Body of pancreas (tissue), 4 donors: ENCODE measurements at regions not wholly inside any gene's neighbourhood (a gene's known extent, or its start where the extent isn't known, plus 50 kb on each side); places are given as distances from the start of the nearest gene placed in this dataset.
A peak's percentile ranks its signal among the peaks of the same experiment; 100 is the strongest.

Source experiments
- ATAC-seq: fragments of 150-250 bp; one replicate; pipeline ENCODE4 v1.9.1; 2016
- DNase-seq, 4 donors: peaks; one replicate each; pipeline ENCODE4 v3.0.0-alpha.2; 2019
- H3K27ac ChIP-seq, 4 donors: fragments of 200-600 bp; sonication (generic); 1 replicate in 3 of 4; 2 replicates in 1 of 4; pipeline versions ENCODE4 v1.5.1 to v1.6.1; 2016 to 2019; ENCODE audit warnings: mild to moderate bottlenecking in 1 of 4, mixed read lengths in 1 of 4, moderate library complexity in 1 of 4
- H3K27me3 ChIP-seq, 2 donors: fragments of 200-600 bp; sonication (generic); one replicate each; pipeline ENCODE4 v1.6.0; 2016; ENCODE audit warnings: mild to moderate bottlenecking in 1 of 2
- H3K36me3 ChIP-seq, 2 donors: fragments of 200-600 bp; sonication (generic); replicated peaks in 1 of 2; 2 replicates each; pipeline ENCODE4 v1.5.1; 2016; ENCODE audit warnings: low read depth in 2 of 2; ENCODE audit not compliant: insufficient read depth in 1 of 2
- H3K4me1 ChIP-seq: fragments of 200-600 bp; sonication (generic); one replicate; pipeline ENCODE4 v1.6.0; 2016
- H3K4me3 ChIP-seq, 2 donors: fragments of 200-600 bp; sonication (generic); 1 replicate in 1 of 2; 2 replicates in 1 of 2; pipeline ENCODE4 v1.5.1; 2016 to 2019
- H3K9me3 ChIP-seq, 3 donors: fragments of 200-600 bp; sonication (generic); 1 replicate in 2 of 3; 2 replicates in 1 of 3; pipeline ENCODE4 v1.5.1; 2016
- POLR2A ChIP-seq, 3 donors: fragments of 450-650 bp; IDR thresholded peaks; one replicate each; pipeline ENCODE4 v1.6.1; 2016; ENCODE audit warnings: antibody characterized with exemption in 3 of 3, mild to moderate bottlenecking in 2 of 3
- WGBS, 2 donors: methylation state at CpG; one replicate each; pipeline ENCODE4 v1.1.5; 2017; 5-methylcytosine and 5-hydroxymethylcytosine counted together
- intact Hi-C: fragments of 100-400 bp; cut with DNase I; formaldehyde crosslinking; loops from one replicate; pipeline ENCODE4 v1.15.1; 2023
- TF ChIP-seq, protein P1 (sequence below), 7 experiments: fragments of 450-650 bp in 4 of 7; fragments of 200-600 bp in 3 of 7; sonication (generic) in 3 of 7; IDR thresholded peaks; one replicate each; pipeline ENCODE4 v1.5.1; 2016 to 2019; ENCODE audit warnings: antibody characterized with exemption in 7 of 7

DNA sequence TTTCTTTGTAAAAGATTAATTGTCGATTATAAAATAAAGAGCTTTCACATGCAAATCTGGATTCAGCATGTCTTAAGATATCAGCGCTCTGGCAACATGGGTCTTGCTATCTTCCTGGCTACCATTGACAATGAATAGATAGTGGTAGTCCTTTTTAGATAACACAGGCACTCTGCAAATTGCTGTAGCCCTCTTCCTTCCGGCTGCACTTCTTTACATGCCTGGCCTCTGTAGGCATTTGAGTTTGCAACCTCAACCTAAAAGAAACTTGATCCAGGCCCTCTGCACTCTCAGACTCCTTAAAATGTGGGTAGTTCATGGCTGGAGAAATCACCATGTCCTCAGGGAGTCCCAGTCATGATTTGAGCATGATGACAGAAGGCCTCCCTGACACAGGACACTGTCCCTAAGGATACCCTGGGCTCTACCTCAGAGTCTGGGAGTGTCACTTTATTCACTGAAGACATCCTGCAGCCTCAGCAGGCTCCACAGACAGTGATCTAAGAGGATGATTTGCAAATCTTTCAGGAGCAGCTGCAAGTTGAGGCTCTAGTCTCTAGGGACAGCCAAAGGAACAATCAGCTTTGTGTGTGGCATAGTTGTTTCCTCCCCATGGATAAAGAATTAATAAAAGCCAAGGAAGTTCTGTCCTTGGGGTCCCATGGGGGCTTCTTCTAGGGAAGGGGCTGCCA, 529.4 kb downstream of the RBFOX1 start:
- TF ChIP-seq, protein P1, sequence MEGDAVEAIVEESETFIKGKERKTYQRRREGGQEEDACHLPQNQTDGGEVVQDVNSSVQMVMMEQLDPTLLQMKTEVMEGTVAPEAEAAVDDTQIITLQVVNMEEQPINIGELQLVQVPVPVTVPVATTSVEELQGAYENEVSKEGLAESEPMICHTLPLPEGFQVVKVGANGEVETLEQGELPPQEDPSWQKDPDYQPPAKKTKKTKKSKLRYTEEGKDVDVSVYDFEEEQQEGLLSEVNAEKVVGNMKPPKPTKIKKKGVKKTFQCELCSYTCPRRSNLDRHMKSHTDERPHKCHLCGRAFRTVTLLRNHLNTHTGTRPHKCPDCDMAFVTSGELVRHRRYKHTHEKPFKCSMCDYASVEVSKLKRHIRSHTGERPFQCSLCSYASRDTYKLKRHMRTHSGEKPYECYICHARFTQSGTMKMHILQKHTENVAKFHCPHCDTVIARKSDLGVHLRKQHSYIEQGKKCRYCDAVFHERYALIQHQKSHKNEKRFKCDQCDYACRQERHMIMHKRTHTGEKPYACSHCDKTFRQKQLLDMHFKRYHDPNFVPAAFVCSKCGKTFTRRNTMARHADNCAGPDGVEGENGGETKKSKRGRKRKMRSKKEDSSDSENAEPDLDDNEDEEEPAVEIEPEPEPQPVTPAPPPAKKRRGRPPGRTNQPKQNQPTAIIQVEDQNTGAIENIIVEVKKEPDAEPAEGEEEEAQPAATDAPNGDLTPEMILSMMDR (IDR thresholded peaks at IDR 0.05) = no peak
- TF ChIP-seq POLR2A (IDR thresholded peaks at IDR 0.05) = no peak
- no peaks in the 10 kb centered on the region for H3K9me3 ChIP-seq
- intact Hi-C loops = no loop called here
- H3K27me3 ChIP-seq = no peaks in the 10 kb centered on the region
- no peaks in the 10 kb centered on the region for H3K4me1 ChIP-seq
- DNase-seq (no peak), ATAC-seq (no peak)
- no peaks in the 10 kb centered on the region for H3K36me3 ChIP-seq
- no peak overlapping the region for H3K27ac ChIP-seq
- WGBS, 2 donors = 43 to 47% methylated on average over 3 of the region's 3 CpGs
- H3K4me3 ChIP-seq = no peak overlapping the region

DNA sequence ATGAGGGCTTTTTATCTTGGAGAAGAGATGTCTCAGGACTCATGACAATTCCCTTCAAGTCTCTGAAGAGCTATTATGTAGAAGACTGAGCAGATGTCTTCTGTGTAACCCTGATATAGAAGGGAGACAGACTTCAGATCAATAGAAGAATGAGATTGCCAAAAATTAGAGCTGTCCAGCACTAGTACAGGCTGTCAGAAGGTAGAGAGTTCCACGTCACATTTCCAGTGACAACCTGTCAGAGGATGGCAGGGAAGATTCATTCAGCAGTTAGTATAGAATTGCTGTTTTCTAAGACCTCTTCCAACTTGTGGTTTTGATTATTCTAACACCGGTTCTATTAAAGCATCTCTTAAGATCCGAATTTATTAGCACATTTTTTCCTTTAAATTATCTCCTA, 520.6 kb downstream of the RBFOX1 start:
- H3K4me3 ChIP-seq = no peak overlapping the region
- no peak overlapping the region for H3K27ac ChIP-seq
- intact Hi-C loops = no loop called here
- no peaks in the 10 kb centered on the region for H3K27me3 ChIP-seq
- H3K36me3 ChIP-seq = no peaks in the 10 kb centered on the region
- H3K4me1 ChIP-seq = no peaks in the 10 kb centered on the region
- ATAC-seq (no peak), DNase-seq (no peak)
- TF ChIP-seq, protein P1 (IDR thresholded peaks at IDR 0.05) = no peak
- no peak for TF ChIP-seq POLR2A (IDR thresholded peaks at IDR 0.05)
- no peaks in the 10 kb centered on the region for H3K9me3 ChIP-seq
- WGBS, 2 donors = 43 to 46% methylated on average over 3 of the region's 3 CpGs

DNA sequence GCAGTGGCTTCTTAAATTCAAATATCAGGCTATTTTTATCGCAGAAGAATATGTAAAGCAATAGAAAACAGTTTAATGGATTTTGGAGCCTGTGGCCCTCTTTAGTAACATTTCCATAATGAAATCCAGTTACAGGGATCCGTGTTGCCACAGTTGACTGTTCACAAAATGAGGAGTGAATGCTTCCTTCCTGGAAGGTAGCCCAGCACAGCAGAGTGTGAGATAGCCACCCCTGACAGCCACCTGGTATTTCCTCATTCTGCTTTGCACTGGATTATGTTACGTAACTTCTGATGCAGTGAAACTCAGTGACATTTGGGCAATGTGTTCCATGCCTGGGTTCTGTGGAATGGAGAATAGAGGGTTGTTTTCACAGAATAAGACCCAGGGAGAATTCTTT, 517.2 kb downstream of the RBFOX1 start:
- no peak overlapping the region for H3K4me3 ChIP-seq
- DNase-seq (peak; percentile 15 to 65 (median 38)), ATAC-seq (peak; percentile 35)
- intact Hi-C loops = no loop called here
- no peaks in the 10 kb centered on the region for H3K36me3 ChIP-seq
- 36 to 39% methylated on average over 3 of the region's 3 CpGs for WGBS, 2 donors
- H3K9me3 ChIP-seq = no peaks in the 10 kb centered on the region
- no peaks in the 10 kb centered on the region for H3K27me3 ChIP-seq
- H3K4me1 ChIP-seq = no peaks in the 10 kb centered on the region
- H3K27ac ChIP-seq = no peak overlapping the region
- TF ChIP-seq, protein P1 (IDR thresholded peaks at IDR 0.05) = no peak
- no peak for TF ChIP-seq POLR2A (IDR thresholded peaks at IDR 0.05)

DNA sequence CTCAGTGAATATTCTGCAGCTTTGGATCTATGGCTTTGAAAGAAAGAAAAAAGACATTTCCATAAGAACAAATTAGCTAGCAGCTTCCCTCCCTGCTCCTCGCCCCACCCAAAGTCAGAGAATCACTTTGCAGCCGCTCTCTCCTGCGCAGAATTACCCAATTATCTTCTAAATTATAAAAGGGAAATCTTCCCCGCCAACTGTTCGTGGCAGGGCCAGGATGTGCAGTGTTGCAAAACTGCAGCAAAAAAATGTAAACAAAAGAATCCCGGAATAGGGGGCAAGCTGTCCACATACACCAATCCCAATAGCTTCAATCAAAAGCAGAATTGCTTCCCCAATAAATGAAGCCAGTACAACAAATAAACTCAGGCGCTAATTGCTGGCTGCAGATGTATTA, 510.6 kb downstream of the RBFOX1 start:
- H3K36me3 ChIP-seq = no peaks in the 10 kb centered on the region
- TF ChIP-seq, protein P1 (IDR thresholded peaks at IDR 0.05) = no peak
- no peak for TF ChIP-seq POLR2A (IDR thresholded peaks at IDR 0.05)
- H3K27ac ChIP-seq = no peak overlapping the region
- no peak overlapping the region for H3K4me3 ChIP-seq
- 42 to 62% methylated on average over 7 of the region's 7 CpGs for WGBS, 2 donors
- H3K9me3 ChIP-seq = no peaks in the 10 kb centered on the region
- H3K4me1 ChIP-seq = no peaks in the 10 kb centered on the region
- no peaks in the 10 kb centered on the region for H3K27me3 ChIP-seq
- DNase-seq = no peak
- ATAC-seq = no peak
- intact Hi-C loops = no loop called here

DNA sequence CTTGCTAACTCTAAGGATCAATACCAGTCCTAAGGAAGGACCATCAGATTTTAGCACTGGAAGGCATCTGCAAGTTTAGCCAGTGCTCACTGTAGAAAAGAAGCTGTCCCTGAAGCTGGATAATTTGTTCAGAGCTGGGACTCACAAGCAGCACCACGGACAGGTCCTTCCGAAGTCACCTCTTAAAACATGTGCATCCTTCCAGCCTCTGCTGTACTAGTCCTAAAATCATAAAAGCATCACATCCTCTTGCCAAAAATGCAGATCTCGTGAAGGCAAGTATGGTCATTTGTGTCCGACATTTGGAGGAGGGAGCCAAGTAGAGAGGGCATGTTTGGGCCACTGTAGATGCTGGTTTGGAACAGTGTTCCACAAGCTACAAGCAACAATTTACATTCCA, 506.9 kb downstream of the RBFOX1 start:
- no peak for TF ChIP-seq POLR2A (IDR thresholded peaks at IDR 0.05)
- TF ChIP-seq, protein P1 (IDR thresholded peaks at IDR 0.05) = no peak
- ATAC-seq = no peak
- WGBS, 2 donors = 35 to 43% methylated on average over 4 of the region's 4 CpGs
- Histone ChIP-seq H3K27ac (no peak overlapping the region), H3K9me3 (no peaks in the 10 kb centered on the region), H3K4me3 (no peak overlapping the region), H3K27me3 (no peaks in the 10 kb centered on the region), H3K4me1 (no peaks in the 10 kb centered on the region), H3K36me3 (no peaks in the 10 kb centered on the region)
- intact Hi-C loops = no loop called here
- DNase-seq = no peak
